GM12878 (cell line): ENCODE measurements at regions not wholly inside any gene's neighbourhood (a gene's known extent, or its start where the extent isn't known, plus 50 kb on each side); places are given as distances from the start of the nearest gene placed in this dataset.

ENCODE experiments used
- ATAC-seq: fragments of 200-7000 bp; cut with Tn5 transposase; 3 replicates; pipeline ENCODE4 v1.9.1; 2020; ENCODE audit warnings: mild to moderate bottlenecking, moderate library complexity
- BruUV-seq: library from RNA; stranded (reverse); fragments of 400-500 nt; replicated peaks from 2 replicates; lab custom pipeline; 2021; lab: Mats Ljungman, UMichigan
- CTCF ChIA-PET: fragments of 300-600 bp; sonication (Branson Sonifier 250); formaldehyde crosslinking; extraction: SDS; loops from one replicate; lab custom pipeline; 2021; ENCODE audit warnings: inconsistent platforms; lab: Yijun Ruan, JAX
- POLR2A ChIA-PET: fragments of 350-600 bp; formaldehyde crosslinking; extraction: SDS; loops from one replicate; lab custom pipeline; 2021; ENCODE audit warnings: inconsistent platforms; lab: Charles Lee
- RAD21 ChIA-PET: fragments of 300-600 bp; sonication (Branson Sonifier 250); formaldehyde crosslinking; loops from one replicate; lab custom pipeline; 2023; ENCODE audit warnings: antibody characterized with exemption; ENCODE audit not compliant: unreplicated experiment; lab: Charles Lee
- SMC1A ChIA-PET: fragments of 300-600 bp; sonication (Branson Sonifier 250); formaldehyde crosslinking; loops from one replicate; lab custom pipeline; 2023; ENCODE audit not compliant: unreplicated experiment, uncharacterized antibody; lab: Charles Lee
- DNase-seq: peaks from one replicate; pipeline ENCODE4 v3.0.0-alpha.2; 2011; ENCODE audit warnings: low read depth, low spot score
- FAIRE-seq: peaks from 3 replicates; lab custom pipeline; 2011; peaks lifted over from hg19 to GRCh38; lab: Jason Lieb, UNC
- H2AFZ ChIP-seq: 2 replicates; pipeline ENCODE4 v1.6.0; 2011; ENCODE audit warnings: low read depth, low read length, control low read depth; ENCODE audit not compliant: control insufficient read depth
- H3K27ac ChIP-seq: 2 replicates; pipeline ENCODE4 v1.5.1; 2011; ENCODE audit warnings: control low read depth; ENCODE audit not compliant: control insufficient read depth, insufficient read depth
- H3K27me3 ChIP-seq, 2 experiments: replicated peaks in 1 of 2; 2 replicates each; pipeline versions ENCODE4 v1.6.0 to v1.6.1; 2011; ENCODE audit warnings: low read length in 1 of 2; ENCODE audit not compliant: control insufficient read depth in 2 of 2, insufficient read depth in 2 of 2
- H3K36me3 ChIP-seq, 2 experiments: 2 replicates each; pipeline ENCODE4 v1.5.1; 2011; ENCODE audit warnings: low read length in 1 of 2; ENCODE audit not compliant: control insufficient read depth in 2 of 2, insufficient read depth in 2 of 2
- H3K4me1 ChIP-seq: 2 replicates; pipeline ENCODE4 v1.6.1; 2011; ENCODE audit warnings: mild to moderate bottlenecking, low read length, moderate library complexity, mixed read lengths; ENCODE audit not compliant: control insufficient read depth, insufficient read depth
- H3K4me2 ChIP-seq: 2 replicates; pipeline ENCODE4 v1.6.0; 2011; ENCODE audit warnings: control low read depth; ENCODE audit not compliant: control insufficient read depth, insufficient read depth
- H3K4me3 ChIP-seq: fragments of 200-600 bp; sonication (generic); 2 replicates; pipeline ENCODE4 v1.5.1; 2016
- H3K79me2 ChIP-seq: 2 replicates; pipeline ENCODE4 v1.6.0; 2011; ENCODE audit warnings: low read length; ENCODE audit not compliant: control insufficient read depth, insufficient read depth
- H3K9ac ChIP-seq: 2 replicates; pipeline ENCODE4 v1.8.0; 2011; ENCODE audit warnings: low read length, control low read depth, mixed read lengths; ENCODE audit not compliant: control insufficient read depth, insufficient read depth
- H3K9me3 ChIP-seq: replicated peaks from 3 replicates; pipeline ENCODE4 v1.5.1; 2011; ENCODE audit warnings: mild to moderate bottlenecking, low read length; ENCODE audit not compliant: control insufficient read depth, insufficient read depth
- H4K20me1 ChIP-seq: 2 replicates; pipeline ENCODE4 v1.6.0; 2011; ENCODE audit not compliant: control insufficient read depth, insufficient read depth
- BCLAF1 ChIP-seq: fragments of 450-650 bp; IDR thresholded peaks from 2 replicates; pipeline ENCODE4 v1.6.1; 2017; ENCODE audit warnings: antibody characterized with exemption, mild to moderate bottlenecking, moderate library complexity
- CEBPB ChIP-seq, 2 experiments: fragments of 150-350 bp in 1 of 2; IDR thresholded peaks; 2 replicates each; pipeline ENCODE4 v1.6.1; 2012 to 2014; ENCODE audit warnings: low read depth in 2 of 2, low read length in 2 of 2, borderline replicate concordance in 1 of 2, inconsistent platforms in 1 of 2
- EGR1 ChIP-seq, 2 experiments: IDR thresholded peaks; 1 replicate in 1 of 2; 2 replicates in 1 of 2; pipeline ENCODE4 v1.6.1; 2011 to 2012; ENCODE audit warnings: low read depth in 2 of 2, low read length in 2 of 2, borderline replicate concordance in 1 of 2, mild to moderate bottlenecking in 1 of 2, moderate library complexity in 1 of 2
- HCFC1 ChIP-seq: fragments of 150-350 bp; IDR thresholded peaks from 2 replicates; pipeline ENCODE4 v1.6.1; 2014; ENCODE audit warnings: low read length
- IRF4 ChIP-seq: IDR thresholded peaks from 2 replicates; pipeline ENCODE4 v1.6.1; 2011; ENCODE audit warnings: low read depth, low read length
- KDM1A ChIP-seq: fragments of 200-600 bp; sonication (generic); IDR thresholded peaks from 2 replicates; pipeline ENCODE4 v1.6.1; 2016; ENCODE audit warnings: borderline replicate concordance
- LARP7 ChIP-seq: fragments of 450-650 bp; IDR thresholded peaks from 2 replicates; pipeline ENCODE4 v1.6.1; 2017; ENCODE audit warnings: mild to moderate bottlenecking
- MEF2A ChIP-seq: IDR thresholded peaks from 2 replicates; pipeline ENCODE4 v1.6.1; 2011; ENCODE audit warnings: low read depth, mild to moderate bottlenecking, low read length, moderate library complexity; ENCODE audit not compliant: insufficient read depth
- RBBP5 ChIP-seq: fragments of 200-600 bp; sonication (generic); conservative IDR thresholded peaks from 2 replicates; pipeline ENCODE4 v1.6.1; 2016
- STAT3 ChIP-seq: IDR thresholded peaks from 2 replicates; pipeline ENCODE4 v1.6.1; 2011; ENCODE audit warnings: low read depth, low read length, improper control_type of control experiment
- SUZ12 ChIP-seq: fragments of 200-600 bp; sonication (generic); IDR thresholded peaks from one replicate; pipeline ENCODE4 v1.6.1; 2018; ENCODE audit warnings: antibody characterized with exemption, mild to moderate bottlenecking; ENCODE audit not compliant: unreplicated experiment
- TARDBP ChIP-seq: IDR thresholded peaks from 2 replicates; pipeline ENCODE4 v1.6.1; 2016; ENCODE audit warnings: borderline replicate concordance
- TCF7 ChIP-seq: IDR thresholded peaks from 2 replicates; pipeline ENCODE4 v1.6.1; 2014; ENCODE audit warnings: antibody characterized with exemption, borderline replicate concordance
- ZZZ3 ChIP-seq: IDR thresholded peaks from 2 replicates; pipeline ENCODE4 v1.6.1; 2011; ENCODE audit warnings: low read depth; ENCODE audit not compliant: control insufficient read depth, insufficient read length
- WGBS: methylation state at CpG from one replicate; pipeline ENCODE4 v1.1.6; 2016; ENCODE audit warnings: low lambda C conversion rate; ENCODE audit not compliant: insufficient replicate concordance, insufficient coverage; ENCODE audit errors: missing lambda C conversion rate; 5-methylcytosine and 5-hydroxymethylcytosine counted together
- in situ Hi-C: fragments of 300-500 bp; cut with MboI; formaldehyde crosslinking; loops from 9 replicates; pipeline ENCODE4 v1.14.3; 2018; ENCODE audit warnings: mixed read lengths
- intact Hi-C: fragments of 100-400 bp; cut with micrococcal nuclease; formaldehyde crosslinking; loops from one replicate; pipeline ENCODE4 v1.14.2; 2022; ENCODE audit not compliant: unreplicated experiment
- TF ChIP-seq, protein P1 (sequence below): IDR thresholded peaks from 2 replicates; pipeline ENCODE4 v1.6.1; 2012; ENCODE audit warnings: mild to moderate bottlenecking, low read depth, low read length
- TF ChIP-seq, protein P2 (sequence below): IDR thresholded peaks from 2 replicates; pipeline ENCODE4 v1.6.1; 2012; ENCODE audit warnings: low read length, inconsistent platforms
- TF ChIP-seq, protein P3 (sequence below): fragments of 450-650 bp; conservative IDR thresholded peaks from 2 replicates; pipeline ENCODE4 v1.6.1; 2017; ENCODE audit warnings: mild to moderate bottlenecking, moderate library complexity

GRCh38 chr2:129175051-129175450 is 804.4 kb upstream of the RAB6C start:
- Histone ChIP-seq H4K20me1 (no peaks in the 10 kb centered on the region), H3K9me3 (no peaks in the 10 kb centered on the region), H3K36me3 (no peaks in the 10 kb centered on the region), H2AFZ (no peak overlapping the region), H3K9ac (no peak overlapping the region), H3K27ac (no peak overlapping the region), H3K4me2 (no peak overlapping the region), H3K27me3 (no peaks in the 10 kb centered on the region; a peak in 1 of 4 replicates), H3K79me2 (no peaks in the 10 kb centered on the region), H3K4me1 (no peaks in the 10 kb centered on the region), H3K4me3 (no peak overlapping the region)
- no peak for FAIRE-seq
- RAD21 ChIA-PET, result no interaction called here
- no peak for DNase-seq
- WGBS, result 0% methylated on average over 2 of the region's 2 CpGs
- intact Hi-C loops, result no loop called here
- POLR2A ChIA-PET, result no interaction called here
- no TSS peak for BruUV-seq
- SMC1A ChIA-PET, result interaction anchor here (1.0 to 1.1 kb wide), 2 partner anchors 24 to 103 kb away, joined by 3 to 4 read pairs; no protein-coding TSS in a partner anchor
- in situ Hi-C loops, result no loop called here
- ATAC-seq, result no peak
- CTCF ChIA-PET, result no interaction called here
- TF ChIP-seq EGR1 (IDR thresholded peaks at IDR 0.05; ENCODE audit: borderline replicate concordance in 1 of 2, low read depth in 2 of 2, low read length in 2 of 2) (no peak), STAT3 (no peak), RBBP5 (no peak), LARP7 (no peak), KDM1A (no peak), ZZZ3 (no peak), BCLAF1 (no peak), MEF2A (no peak), TARDBP (no peak), IRF4 (no peak), TCF7 (no peak), CEBPB (IDR thresholded peaks at IDR 0.05; ENCODE audit: borderline replicate concordance in 1 of 2, low read depth in 2 of 2, low read length in 2 of 2) (no peak), SUZ12 (no peak), HCFC1 (no peak)
- TF ChIP-seq, protein P1, sequence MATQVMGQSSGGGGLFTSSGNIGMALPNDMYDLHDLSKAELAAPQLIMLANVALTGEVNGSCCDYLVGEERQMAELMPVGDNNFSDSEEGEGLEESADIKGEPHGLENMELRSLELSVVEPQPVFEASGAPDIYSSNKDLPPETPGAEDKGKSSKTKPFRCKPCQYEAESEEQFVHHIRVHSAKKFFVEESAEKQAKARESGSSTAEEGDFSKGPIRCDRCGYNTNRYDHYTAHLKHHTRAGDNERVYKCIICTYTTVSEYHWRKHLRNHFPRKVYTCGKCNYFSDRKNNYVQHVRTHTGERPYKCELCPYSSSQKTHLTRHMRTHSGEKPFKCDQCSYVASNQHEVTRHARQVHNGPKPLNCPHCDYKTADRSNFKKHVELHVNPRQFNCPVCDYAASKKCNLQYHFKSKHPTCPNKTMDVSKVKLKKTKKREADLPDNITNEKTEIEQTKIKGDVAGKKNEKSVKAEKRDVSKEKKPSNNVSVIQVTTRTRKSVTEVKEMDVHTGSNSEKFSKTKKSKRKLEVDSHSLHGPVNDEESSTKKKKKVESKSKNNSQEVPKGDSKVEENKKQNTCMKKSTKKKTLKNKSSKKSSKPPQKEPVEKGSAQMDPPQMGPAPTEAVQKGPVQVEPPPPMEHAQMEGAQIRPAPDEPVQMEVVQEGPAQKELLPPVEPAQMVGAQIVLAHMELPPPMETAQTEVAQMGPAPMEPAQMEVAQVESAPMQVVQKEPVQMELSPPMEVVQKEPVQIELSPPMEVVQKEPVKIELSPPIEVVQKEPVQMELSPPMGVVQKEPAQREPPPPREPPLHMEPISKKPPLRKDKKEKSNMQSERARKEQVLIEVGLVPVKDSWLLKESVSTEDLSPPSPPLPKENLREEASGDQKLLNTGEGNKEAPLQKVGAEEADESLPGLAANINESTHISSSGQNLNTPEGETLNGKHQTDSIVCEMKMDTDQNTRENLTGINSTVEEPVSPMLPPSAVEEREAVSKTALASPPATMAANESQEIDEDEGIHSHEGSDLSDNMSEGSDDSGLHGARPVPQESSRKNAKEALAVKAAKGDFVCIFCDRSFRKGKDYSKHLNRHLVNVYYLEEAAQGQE, result no peak
- TF ChIP-seq, protein P2, sequence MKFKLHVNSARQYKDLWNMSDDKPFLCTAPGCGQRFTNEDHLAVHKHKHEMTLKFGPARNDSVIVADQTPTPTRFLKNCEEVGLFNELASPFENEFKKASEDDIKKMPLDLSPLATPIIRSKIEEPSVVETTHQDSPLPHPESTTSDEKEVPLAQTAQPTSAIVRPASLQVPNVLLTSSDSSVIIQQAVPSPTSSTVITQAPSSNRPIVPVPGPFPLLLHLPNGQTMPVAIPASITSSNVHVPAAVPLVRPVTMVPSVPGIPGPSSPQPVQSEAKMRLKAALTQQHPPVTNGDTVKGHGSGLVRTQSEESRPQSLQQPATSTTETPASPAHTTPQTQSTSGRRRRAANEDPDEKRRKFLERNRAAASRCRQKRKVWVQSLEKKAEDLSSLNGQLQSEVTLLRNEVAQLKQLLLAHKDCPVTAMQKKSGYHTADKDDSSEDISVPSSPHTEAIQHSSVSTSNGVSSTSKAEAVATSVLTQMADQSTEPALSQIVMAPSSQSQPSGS, result no peak
- TF ChIP-seq, protein P3, sequence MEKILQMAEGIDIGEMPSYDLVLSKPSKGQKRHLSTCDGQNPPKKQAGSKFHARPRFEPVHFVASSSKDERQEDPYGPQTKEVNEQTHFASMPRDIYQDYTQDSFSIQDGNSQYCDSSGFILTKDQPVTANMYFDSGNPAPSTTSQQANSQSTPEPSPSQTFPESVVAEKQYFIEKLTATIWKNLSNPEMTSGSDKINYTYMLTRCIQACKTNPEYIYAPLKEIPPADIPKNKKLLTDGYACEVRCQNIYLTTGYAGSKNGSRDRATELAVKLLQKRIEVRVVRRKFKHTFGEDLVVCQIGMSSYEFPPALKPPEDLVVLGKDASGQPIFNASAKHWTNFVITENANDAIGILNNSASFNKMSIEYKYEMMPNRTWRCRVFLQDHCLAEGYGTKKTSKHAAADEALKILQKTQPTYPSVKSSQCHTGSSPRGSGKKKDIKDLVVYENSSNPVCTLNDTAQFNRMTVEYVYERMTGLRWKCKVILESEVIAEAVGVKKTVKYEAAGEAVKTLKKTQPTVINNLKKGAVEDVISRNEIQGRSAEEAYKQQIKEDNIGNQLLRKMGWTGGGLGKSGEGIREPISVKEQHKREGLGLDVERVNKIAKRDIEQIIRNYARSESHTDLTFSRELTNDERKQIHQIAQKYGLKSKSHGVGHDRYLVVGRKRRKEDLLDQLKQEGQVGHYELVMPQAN, result no peak
